ENCODE measurements at regions not wholly inside any gene's neighbourhood (a gene's known extent, or its start where the extent isn't known, plus 50 kb on each side); places are given as distances from the start of the nearest gene placed in this dataset.

GRCh38 chr3:26347150-26347549 lies 275.4 kb upstream of the LRRC3B start:
- no peak for TF ChIP-seq CTCF (conservative IDR thresholded peaks at IDR 0.05)
- TF ChIP-seq ZFX (IDR thresholded peaks at IDR 0.05): no peak
